ENCODE measurements at regions not wholly inside any gene's neighbourhood (a gene's known extent, or its start where the extent isn't known, plus 50 kb on each side); places are given as distances from the start of the nearest gene placed in this dataset.

- Histone ChIP-seq H3K27ac (ENCODE audit: insufficient read depth, low read length, poor library complexity, severe bottlenecking) (no peak overlapping the region), H3K4me3 (ENCODE audit: low read depth, low read length) (no peak overlapping the region), H3K36me3 (ENCODE audit: control insufficient read depth, insufficient read depth, low read length) (no peaks in the 10 kb centered on the region), H3K27me3 (ENCODE audit: control insufficient read depth, insufficient read depth, low read length) (no peaks in the 10 kb centered on the region), H3K4me1 (ENCODE audit: control insufficient read depth, insufficient read depth, low read length, poor library complexity, severe bottlenecking) (no peaks in the 10 kb centered on the region), H3K9me3 (ENCODE audit: control insufficient read depth in 2 of 2, low read length in 2 of 2) (no peaks in the 10 kb centered on the region)
- H3K4me1 Mint-ChIP-seq: no peaks in the 10 kb centered on the region
- H3K27me3 Mint-ChIP-seq: peaks cover 8% of the 10 kb centered on the region
- no peak overlapping the region for H3K27ac Mint-ChIP-seq
- H3K36me3 Mint-ChIP-seq: no peaks in the 10 kb centered on the region
- DNase-seq: no peak
- H3K4me3 Mint-ChIP-seq: no peak overlapping the region
- peaks cover 0 to 2% (median 0%) of the 10 kb centered on the region in 7 donors for H3K9me3 Mint-ChIP-seq
- ATAC-seq (ENCODE audit: low read depth in 2 of 2): no peak
Measured at GRCh38 chr9:86732514-86733171, 214.7 kb downstream of the GAS1 start.

GRCh38 chr9:86731511-86732063 lies 215.7 kb downstream of the GAS1 start:
- DNase-seq (no peak), ATAC-seq (ENCODE audit: low read depth in 2 of 2) (no peak)
- Mint-ChIP-seq H3K4me3 (no peak overlapping the region), H3K27me3 (peaks cover 8% of the 10 kb centered on the region), H3K36me3 (no peaks in the 10 kb centered on the region), H3K27ac (no peak overlapping the region), H3K4me1 (no peaks in the 10 kb centered on the region), H3K9me3 (peaks cover 0 to 2% (median 0%) of the 10 kb centered on the region in 7 donors)
- no peak overlapping the region for H3K27ac ChIP-seq (ENCODE audit: insufficient read depth, low read length, poor library complexity, severe bottlenecking)
- H3K4me1 ChIP-seq (ENCODE audit: control insufficient read depth, insufficient read depth, low read length, poor library complexity, severe bottlenecking): no peaks in the 10 kb centered on the region
- H3K4me3 ChIP-seq (ENCODE audit: low read depth, low read length): no peak overlapping the region
- H3K9me3 ChIP-seq (ENCODE audit: control insufficient read depth in 2 of 2, low read length in 2 of 2): no peaks in the 10 kb centered on the region
- H3K36me3 ChIP-seq (ENCODE audit: control insufficient read depth, insufficient read depth, low read length): no peaks in the 10 kb centered on the region
- H3K27me3 ChIP-seq (ENCODE audit: control insufficient read depth, insufficient read depth, low read length): no peaks in the 10 kb centered on the region

- Histone ChIP-seq H3K27me3 (ENCODE audit: control insufficient read depth, insufficient read depth, low read length) (no peaks in the 10 kb centered on the region), H3K27ac (ENCODE audit: insufficient read depth, low read length, poor library complexity, severe bottlenecking) (no peak overlapping the region), H3K9me3 (ENCODE audit: control insufficient read depth in 2 of 2, low read length in 2 of 2) (no peaks in the 10 kb centered on the region), H3K4me3 (ENCODE audit: low read depth, low read length) (no peak overlapping the region), H3K4me1 (ENCODE audit: control insufficient read depth, insufficient read depth, low read length, poor library complexity, severe bottlenecking) (no peaks in the 10 kb centered on the region), H3K36me3 (ENCODE audit: control insufficient read depth, insufficient read depth, low read length) (no peaks in the 10 kb centered on the region)
- peaks cover 8% of the 10 kb centered on the region for H3K27me3 Mint-ChIP-seq
- H3K4me3 Mint-ChIP-seq: no peak overlapping the region
- no peak overlapping the region for H3K27ac Mint-ChIP-seq
- H3K36me3 Mint-ChIP-seq: no peaks in the 10 kb centered on the region
- no peak for ATAC-seq (ENCODE audit: low read depth in 2 of 2)
- H3K4me1 Mint-ChIP-seq: no peaks in the 10 kb centered on the region
- DNase-seq: no peak
- H3K9me3 Mint-ChIP-seq: peaks cover 0 to 2% (median 0%) of the 10 kb centered on the region in 7 donors
Measured at GRCh38 chr9:86730163-86730928, 217.0 kb downstream of the GAS1 start.

GRCh38 chr9:86724529-86724928 lies 222.8 kb downstream of the GAS1 start:
- no peak for ATAC-seq (ENCODE audit: low read depth in 2 of 2)
- H3K9me3 Mint-ChIP-seq: peaks cover 0 to 2% (median 0%) of the 10 kb centered on the region in 7 donors
- no peak for DNase-seq
- H3K4me3 Mint-ChIP-seq: no peak overlapping the region
- Histone ChIP-seq H3K27me3 (ENCODE audit: control insufficient read depth, insufficient read depth, low read length) (no peaks in the 10 kb centered on the region), H3K4me3 (ENCODE audit: low read depth, low read length) (no peak overlapping the region), H3K27ac (ENCODE audit: insufficient read depth, low read length, poor library complexity, severe bottlenecking) (no peak overlapping the region), H3K36me3 (ENCODE audit: control insufficient read depth, insufficient read depth, low read length) (no peaks in the 10 kb centered on the region), H3K9me3 (ENCODE audit: control insufficient read depth in 2 of 2, low read length in 2 of 2) (no peaks in the 10 kb centered on the region), H3K4me1 (ENCODE audit: control insufficient read depth, insufficient read depth, low read length, poor library complexity, severe bottlenecking) (no peaks in the 10 kb centered on the region)
- no peaks in the 10 kb centered on the region for H3K27me3 Mint-ChIP-seq
- no peak overlapping the region for H3K27ac Mint-ChIP-seq
- no peaks in the 10 kb centered on the region for H3K4me1 Mint-ChIP-seq
- H3K36me3 Mint-ChIP-seq: no peaks in the 10 kb centered on the region

GRCh38 chr9:86723346-86723745 lies 224.0 kb downstream of the GAS1 start:
- Mint-ChIP-seq H3K4me3 (no peak overlapping the region), H3K36me3 (no peaks in the 10 kb centered on the region), H3K27me3 (no peaks in the 10 kb centered on the region), H3K27ac (no peak overlapping the region), H3K9me3 (peaks cover 0 to 4% (median 0%) of the 10 kb centered on the region in 7 donors), H3K4me1 (no peaks in the 10 kb centered on the region)
- DNase-seq (peak in 1 of 3 donors; percentile 11), ATAC-seq (ENCODE audit: low read depth in 2 of 2) (no peak)
- no peaks in the 10 kb centered on the region for H3K27me3 ChIP-seq (ENCODE audit: control insufficient read depth, insufficient read depth, low read length)
- H3K36me3 ChIP-seq (ENCODE audit: control insufficient read depth, insufficient read depth, low read length): no peaks in the 10 kb centered on the region
- no peak overlapping the region for H3K27ac ChIP-seq (ENCODE audit: insufficient read depth, low read length, poor library complexity, severe bottlenecking)
- no peak overlapping the region for H3K4me3 ChIP-seq (ENCODE audit: low read depth, low read length)
- no peaks in the 10 kb centered on the region for H3K4me1 ChIP-seq (ENCODE audit: control insufficient read depth, insufficient read depth, low read length, poor library complexity, severe bottlenecking)
- no peaks in the 10 kb centered on the region for H3K9me3 ChIP-seq (ENCODE audit: control insufficient read depth in 2 of 2, low read length in 2 of 2)

- no peak overlapping the region for H3K4me3 ChIP-seq (ENCODE audit: low read depth, low read length)
- DNase-seq (no peak), ATAC-seq (ENCODE audit: low read depth in 2 of 2) (no peak)
- Mint-ChIP-seq H3K9me3 (peaks cover 0 to 3% (median 0%) of the 10 kb centered on the region in 7 donors), H3K27me3 (no peaks in the 10 kb centered on the region), H3K27ac (no peak overlapping the region), H3K36me3 (no peaks in the 10 kb centered on the region), H3K4me1 (no peaks in the 10 kb centered on the region), H3K4me3 (no peak overlapping the region)
- no peak overlapping the region for H3K27ac ChIP-seq (ENCODE audit: insufficient read depth, low read length, poor library complexity, severe bottlenecking)
- H3K4me1 ChIP-seq (ENCODE audit: control insufficient read depth, insufficient read depth, low read length, poor library complexity, severe bottlenecking): no peaks in the 10 kb centered on the region
- H3K27me3 ChIP-seq (ENCODE audit: control insufficient read depth, insufficient read depth, low read length): no peaks in the 10 kb centered on the region
- no peaks in the 10 kb centered on the region for H3K9me3 ChIP-seq (ENCODE audit: control insufficient read depth in 2 of 2, low read length in 2 of 2)
- H3K36me3 ChIP-seq (ENCODE audit: control insufficient read depth, insufficient read depth, low read length): no peaks in the 10 kb centered on the region
Measured at GRCh38 chr9:86722706-86723075, 224.6 kb downstream of the GAS1 start.

GRCh38 chr9:86721843-86722705 lies 225.2 kb downstream of the GAS1 start:
- Mint-ChIP-seq H3K4me1 (no peaks in the 10 kb centered on the region), H3K27ac (no peak overlapping the region), H3K9me3 (peaks cover 0 to 3% (median 0%) of the 10 kb centered on the region in 7 donors), H3K36me3 (no peaks in the 10 kb centered on the region), H3K4me3 (no peak overlapping the region), H3K27me3 (peaks cover 3% of the 10 kb centered on the region)
- H3K9me3 ChIP-seq (ENCODE audit: control insufficient read depth in 2 of 2, low read length in 2 of 2): no peaks in the 10 kb centered on the region
- no peak overlapping the region for H3K27ac ChIP-seq (ENCODE audit: insufficient read depth, low read length, poor library complexity, severe bottlenecking)
- H3K27me3 ChIP-seq (ENCODE audit: control insufficient read depth, insufficient read depth, low read length): no peaks in the 10 kb centered on the region
- no peaks in the 10 kb centered on the region for H3K36me3 ChIP-seq (ENCODE audit: control insufficient read depth, insufficient read depth, low read length)
- no peak for DNase-seq
- H3K4me1 ChIP-seq (ENCODE audit: control insufficient read depth, insufficient read depth, low read length, poor library complexity, severe bottlenecking): no peaks in the 10 kb centered on the region
- ATAC-seq (ENCODE audit: low read depth in 2 of 2): no peak
- no peak overlapping the region for H3K4me3 ChIP-seq (ENCODE audit: low read depth, low read length)

Data from CD4-positive, CD25-positive, alpha-beta regulatory T cell (primary cell).